RWPE1 (cell line): ENCODE measurements at regions not wholly inside any gene's neighbourhood (a gene's known extent, or its start where the extent isn't known, plus 50 kb on each side); places are given as distances from the start of the nearest gene placed in this dataset.
"Not testable (repeated sequence)": the region's sequence is repeated elsewhere in the genome, so short reads cannot be mapped to it uniquely, and the experiment has no call there.

ENCODE experiments used
- CTCF ChIA-PET: fragments of 350-600 bp; sonication (Branson Sonifier 250); formaldehyde crosslinking; extraction: SDS; loops from one replicate; lab custom pipeline; 2021; lab: Yijun Ruan, JAX
- POLR2A ChIA-PET: fragments of 400-600 bp; formaldehyde crosslinking; extraction: SDS; loops from one replicate; lab custom pipeline; 2020; ENCODE audit warnings: antibody characterized with exemption; ENCODE audit not compliant: low non-redundant PET; lab: Yijun Ruan, JAX
- DNase-seq: peaks from one replicate; pipeline ENCODE4 v3.0.0; 2012; ENCODE audit warnings: low spot score
- H3K27ac ChIP-seq: fragments of 450-650 bp; 2 replicates; pipeline ENCODE4 v1.5.1; 2017
- TF ChIP-seq, protein P1 (sequence below): fragments of 450-650 bp; conservative IDR thresholded peaks from 2 replicates; pipeline ENCODE4 v1.5.1; 2017; ENCODE audit warnings: low read depth, mild to moderate bottlenecking

DNA sequence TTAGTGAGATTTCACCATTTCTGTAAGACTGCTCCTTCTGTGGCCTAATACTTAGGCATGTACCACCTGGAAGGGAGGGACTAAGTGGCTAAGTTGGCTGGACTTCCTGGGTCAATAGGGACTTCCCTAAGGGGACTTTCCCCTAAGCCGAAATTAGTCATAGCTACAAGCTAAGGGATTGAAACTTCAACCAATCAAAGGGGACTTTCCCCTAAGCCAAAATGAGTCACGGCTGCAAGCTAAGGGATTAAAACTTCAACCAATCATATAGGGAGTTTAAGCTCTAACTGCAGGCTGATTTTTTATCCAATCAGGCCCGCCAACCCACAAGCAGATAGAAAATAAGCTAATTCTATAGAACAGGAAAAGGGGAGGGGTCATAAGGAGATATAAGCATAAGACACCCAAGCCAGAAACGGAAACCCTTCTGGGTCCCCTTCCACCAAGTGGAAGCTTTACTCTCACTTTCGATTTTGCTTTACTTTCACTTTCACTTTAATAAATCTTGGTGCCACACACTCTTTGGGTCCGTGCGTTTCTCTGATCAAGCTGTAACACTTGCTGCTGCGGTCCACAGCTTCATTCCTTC lies 382.8 kb downstream of the KLHL4 start:
- H3K27ac ChIP-seq: no peak overlapping the region
- ChIA-PET CTCF (no interaction called here), POLR2A (no interaction called here)
- TF ChIP-seq, protein P1, sequence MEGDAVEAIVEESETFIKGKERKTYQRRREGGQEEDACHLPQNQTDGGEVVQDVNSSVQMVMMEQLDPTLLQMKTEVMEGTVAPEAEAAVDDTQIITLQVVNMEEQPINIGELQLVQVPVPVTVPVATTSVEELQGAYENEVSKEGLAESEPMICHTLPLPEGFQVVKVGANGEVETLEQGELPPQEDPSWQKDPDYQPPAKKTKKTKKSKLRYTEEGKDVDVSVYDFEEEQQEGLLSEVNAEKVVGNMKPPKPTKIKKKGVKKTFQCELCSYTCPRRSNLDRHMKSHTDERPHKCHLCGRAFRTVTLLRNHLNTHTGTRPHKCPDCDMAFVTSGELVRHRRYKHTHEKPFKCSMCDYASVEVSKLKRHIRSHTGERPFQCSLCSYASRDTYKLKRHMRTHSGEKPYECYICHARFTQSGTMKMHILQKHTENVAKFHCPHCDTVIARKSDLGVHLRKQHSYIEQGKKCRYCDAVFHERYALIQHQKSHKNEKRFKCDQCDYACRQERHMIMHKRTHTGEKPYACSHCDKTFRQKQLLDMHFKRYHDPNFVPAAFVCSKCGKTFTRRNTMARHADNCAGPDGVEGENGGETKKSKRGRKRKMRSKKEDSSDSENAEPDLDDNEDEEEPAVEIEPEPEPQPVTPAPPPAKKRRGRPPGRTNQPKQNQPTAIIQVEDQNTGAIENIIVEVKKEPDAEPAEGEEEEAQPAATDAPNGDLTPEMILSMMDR: no peak
- DNase-seq: no peak

DNA sequence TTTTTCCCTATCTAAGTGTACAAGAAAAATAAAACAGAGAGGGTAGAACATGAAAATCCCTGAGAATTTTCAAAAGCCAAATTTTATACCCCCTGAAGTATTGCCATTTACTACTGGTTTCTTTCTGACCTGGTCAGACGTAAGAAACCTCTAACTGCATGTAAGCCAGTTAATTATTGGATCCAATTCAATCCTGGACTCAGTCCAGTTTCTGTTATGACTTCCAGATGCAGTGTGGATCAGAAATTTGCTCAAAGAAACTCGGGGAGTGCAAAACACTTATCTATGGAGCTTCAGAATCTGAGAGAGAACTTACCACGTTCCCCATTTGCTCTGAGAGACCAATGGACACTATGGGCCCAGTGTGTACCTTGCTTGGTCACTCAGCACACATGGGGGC lies 383.5 kb downstream of the KLHL4 start:
- ChIA-PET POLR2A (no interaction called here), CTCF (no interaction called here)
- TF ChIP-seq, protein P1: no peak
- no peak for DNase-seq
- H3K27ac ChIP-seq: no peak overlapping the region

DNA sequence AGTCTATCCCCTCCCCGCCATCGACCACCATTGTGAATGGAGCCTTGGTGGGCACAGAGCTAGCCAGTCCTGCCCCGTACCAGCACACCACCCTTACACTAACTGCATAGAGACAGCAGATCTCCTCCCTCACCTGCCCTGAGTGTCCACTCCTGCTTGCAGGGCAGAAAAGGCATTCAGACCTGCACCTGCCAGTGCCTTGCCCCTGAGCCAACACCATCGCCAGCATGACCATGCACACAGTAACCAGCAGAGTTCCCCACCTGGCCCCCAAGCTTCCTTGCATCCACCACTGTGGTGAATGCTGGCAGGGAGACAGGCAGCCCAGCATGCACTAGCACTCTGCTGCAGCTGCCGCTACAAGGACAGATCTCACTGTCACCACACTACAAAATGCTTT lies 397.1 kb downstream of the KLHL4 start:
- H3K27ac ChIP-seq: no peak overlapping the region
- CTCF ChIA-PET: no interaction called here
- POLR2A ChIA-PET: no interaction called here
- DNase-seq: no peak
- TF ChIP-seq, protein P1: no peak

DNA sequence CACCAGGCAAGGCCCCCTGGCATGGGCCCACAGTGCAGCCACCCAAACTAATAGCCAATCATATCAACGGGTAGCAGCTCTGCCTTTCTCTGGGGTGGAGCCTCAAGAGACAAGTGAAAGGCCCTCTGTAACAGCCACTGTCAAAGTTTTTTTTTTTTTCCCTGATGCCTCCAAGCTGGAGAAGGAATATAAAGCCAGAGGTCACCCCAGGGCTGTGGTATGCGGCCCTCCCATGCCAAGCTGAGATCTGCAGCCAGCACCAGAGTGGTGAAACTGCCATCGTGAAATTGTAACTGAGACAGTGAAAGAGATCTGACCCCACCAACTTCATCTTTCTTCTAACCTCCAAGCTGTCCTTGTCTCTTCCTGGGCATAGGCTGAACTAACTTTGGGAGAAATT lies 407.0 kb downstream of the KLHL4 start:
- no peak overlapping the region for H3K27ac ChIP-seq
- TF ChIP-seq, protein P1: no peak
- POLR2A ChIA-PET: no interaction called here
- CTCF ChIA-PET: no interaction called here
- no peak for DNase-seq

DNA sequence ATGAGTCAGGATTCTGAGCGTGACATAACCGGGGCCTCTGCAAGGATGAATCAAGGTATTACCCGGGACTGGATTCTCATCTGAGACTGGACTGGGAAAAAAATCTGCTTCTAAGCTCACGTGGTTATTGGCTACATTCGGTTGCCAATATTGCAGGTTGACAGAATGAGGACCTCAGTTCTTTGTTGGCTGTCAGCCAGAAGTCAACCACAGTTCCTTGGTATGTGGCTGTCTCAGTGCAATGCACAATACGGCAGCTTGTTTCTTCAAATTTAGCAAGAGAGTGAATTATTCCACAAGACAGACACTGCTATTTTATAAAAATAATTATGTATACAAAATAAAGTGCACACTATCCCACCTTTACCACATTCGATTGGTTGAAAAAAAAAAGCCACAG lies 424.2 kb downstream of the KLHL4 start:
- DNase-seq: peak; percentile 1
- H3K27ac ChIP-seq: no peak overlapping the region
- CTCF ChIA-PET: no interaction called here
- TF ChIP-seq, protein P1: no peak
- POLR2A ChIA-PET: no interaction called here

DNA sequence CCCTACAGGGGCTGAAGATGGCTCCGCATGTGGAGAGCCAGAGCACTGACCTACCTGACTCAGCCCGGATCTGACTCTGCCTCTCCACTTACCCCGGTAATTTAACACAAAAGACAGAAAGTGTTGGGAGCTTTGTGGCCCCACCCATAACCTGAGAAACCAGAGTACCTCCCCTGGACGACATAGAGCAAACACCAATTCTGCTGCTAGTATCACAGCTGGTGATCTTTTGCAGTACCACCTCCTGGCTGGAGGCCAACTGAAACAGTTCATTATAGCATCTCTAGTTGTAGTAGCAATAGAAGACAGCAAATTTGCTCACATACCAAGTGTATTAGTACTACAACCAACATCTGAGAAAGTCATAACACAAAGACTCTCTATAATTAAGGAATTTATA lies 443.9 kb downstream of the KLHL4 start:
- DNase-seq: no peak
- no peak overlapping the region for H3K27ac ChIP-seq
- ChIA-PET POLR2A (no interaction called here), CTCF (no interaction called here)
- TF ChIP-seq, protein P1: no peak

DNA sequence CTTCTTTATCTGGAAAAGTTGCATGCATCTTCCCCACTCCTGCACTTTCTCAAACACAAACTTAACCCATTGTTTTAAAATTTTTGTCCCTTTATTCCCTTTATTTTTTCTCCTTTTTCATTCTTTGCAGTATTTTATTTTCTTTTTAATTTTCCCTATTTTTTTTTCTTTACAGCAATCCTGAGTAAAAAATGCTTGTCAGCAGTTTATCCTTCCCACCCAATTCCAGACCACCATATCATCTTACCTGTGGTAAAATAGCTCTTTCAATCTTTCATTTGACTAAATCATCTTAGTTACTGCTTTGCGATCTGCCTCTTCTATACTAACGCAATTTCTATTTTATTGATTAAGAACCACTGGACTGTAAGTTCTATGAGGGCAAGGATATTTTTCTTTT lies 450.5 kb downstream of the KLHL4 start:
- ChIA-PET CTCF (no interaction called here), POLR2A (no interaction called here)
- no peak for DNase-seq
- H3K27ac ChIP-seq: no peak overlapping the region
- TF ChIP-seq, protein P1: no peak

DNA sequence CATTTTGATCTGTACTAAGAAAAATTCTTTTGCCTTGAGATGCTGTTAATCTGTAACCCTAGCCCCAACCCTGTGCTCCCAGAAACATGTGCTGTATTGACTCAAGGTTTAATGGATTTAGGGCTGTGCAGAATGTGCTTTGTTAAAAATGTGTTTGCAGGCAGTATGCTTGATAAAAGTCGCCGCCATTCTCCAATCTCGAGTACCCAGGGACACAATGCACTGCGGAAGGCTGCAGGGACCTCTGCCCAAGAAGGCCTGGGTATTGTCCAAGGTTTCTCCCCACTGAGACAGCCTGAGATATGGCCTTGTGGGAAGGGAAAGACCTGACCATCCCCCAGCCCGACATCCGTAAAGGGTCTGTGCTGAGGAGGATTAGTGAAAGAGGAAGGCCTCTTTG lies 454.5 kb downstream of the KLHL4 start:
- POLR2A ChIA-PET, H3K27ac ChIP-seq, CTCF ChIA-PET, DNase-seq: not testable (repeated sequence)
